WI38 (cell line): ENCODE measurements at regions not wholly inside any gene's neighbourhood (a gene's known extent, or its start where the extent isn't known, plus 50 kb on each side); places are given as distances from the start of the nearest gene placed in this dataset.

ENCODE experiments used
- H3K4me3 ChIP-seq: 2 replicates; pipeline ENCODE4 v1.5.1; 2011; ENCODE audit warnings: low read depth, mild to moderate bottlenecking, control low read depth, low read length
- TF ChIP-seq, protein P1 (sequence below): IDR thresholded peaks from 2 replicates; pipeline ENCODE4 v1.5.1; 2012; ENCODE audit warnings: low read depth, mild to moderate bottlenecking, control low read depth, low read length

GRCh38 chr6:139712830-139713229 is 338.4 kb upstream of the CITED2 start:
- H3K4me3 ChIP-seq = no peak overlapping the region
- TF ChIP-seq, protein P1, sequence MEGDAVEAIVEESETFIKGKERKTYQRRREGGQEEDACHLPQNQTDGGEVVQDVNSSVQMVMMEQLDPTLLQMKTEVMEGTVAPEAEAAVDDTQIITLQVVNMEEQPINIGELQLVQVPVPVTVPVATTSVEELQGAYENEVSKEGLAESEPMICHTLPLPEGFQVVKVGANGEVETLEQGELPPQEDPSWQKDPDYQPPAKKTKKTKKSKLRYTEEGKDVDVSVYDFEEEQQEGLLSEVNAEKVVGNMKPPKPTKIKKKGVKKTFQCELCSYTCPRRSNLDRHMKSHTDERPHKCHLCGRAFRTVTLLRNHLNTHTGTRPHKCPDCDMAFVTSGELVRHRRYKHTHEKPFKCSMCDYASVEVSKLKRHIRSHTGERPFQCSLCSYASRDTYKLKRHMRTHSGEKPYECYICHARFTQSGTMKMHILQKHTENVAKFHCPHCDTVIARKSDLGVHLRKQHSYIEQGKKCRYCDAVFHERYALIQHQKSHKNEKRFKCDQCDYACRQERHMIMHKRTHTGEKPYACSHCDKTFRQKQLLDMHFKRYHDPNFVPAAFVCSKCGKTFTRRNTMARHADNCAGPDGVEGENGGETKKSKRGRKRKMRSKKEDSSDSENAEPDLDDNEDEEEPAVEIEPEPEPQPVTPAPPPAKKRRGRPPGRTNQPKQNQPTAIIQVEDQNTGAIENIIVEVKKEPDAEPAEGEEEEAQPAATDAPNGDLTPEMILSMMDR = no peak

- H3K4me3 ChIP-seq = no peak overlapping the region
- TF ChIP-seq, protein P1 = no peak
Observed at GRCh38 chr6:139711804-139712585, 337.5 kb upstream of the CITED2 start.

DNA sequence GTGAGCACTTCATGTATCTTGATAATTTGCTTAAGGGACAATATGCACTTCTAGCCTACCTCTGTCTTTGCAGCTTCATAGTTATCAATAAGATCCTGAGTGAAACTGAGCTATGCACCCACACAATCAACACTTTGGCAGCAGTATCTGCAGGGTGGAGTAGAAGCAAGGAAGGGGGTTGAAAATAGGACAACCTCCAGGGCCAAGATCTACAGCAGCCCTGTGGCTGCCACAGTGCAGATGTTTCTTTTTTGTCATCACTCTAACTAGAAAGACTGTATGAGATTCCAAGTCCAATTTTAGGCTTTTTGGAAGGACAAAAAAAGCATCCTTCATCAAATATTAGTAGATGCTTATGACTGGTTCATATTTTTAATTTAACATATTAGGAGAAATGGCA is 336.1 kb upstream of the CITED2 start:
- TF ChIP-seq, protein P1 = no peak
- H3K4me3 ChIP-seq = no peak overlapping the region

DNA sequence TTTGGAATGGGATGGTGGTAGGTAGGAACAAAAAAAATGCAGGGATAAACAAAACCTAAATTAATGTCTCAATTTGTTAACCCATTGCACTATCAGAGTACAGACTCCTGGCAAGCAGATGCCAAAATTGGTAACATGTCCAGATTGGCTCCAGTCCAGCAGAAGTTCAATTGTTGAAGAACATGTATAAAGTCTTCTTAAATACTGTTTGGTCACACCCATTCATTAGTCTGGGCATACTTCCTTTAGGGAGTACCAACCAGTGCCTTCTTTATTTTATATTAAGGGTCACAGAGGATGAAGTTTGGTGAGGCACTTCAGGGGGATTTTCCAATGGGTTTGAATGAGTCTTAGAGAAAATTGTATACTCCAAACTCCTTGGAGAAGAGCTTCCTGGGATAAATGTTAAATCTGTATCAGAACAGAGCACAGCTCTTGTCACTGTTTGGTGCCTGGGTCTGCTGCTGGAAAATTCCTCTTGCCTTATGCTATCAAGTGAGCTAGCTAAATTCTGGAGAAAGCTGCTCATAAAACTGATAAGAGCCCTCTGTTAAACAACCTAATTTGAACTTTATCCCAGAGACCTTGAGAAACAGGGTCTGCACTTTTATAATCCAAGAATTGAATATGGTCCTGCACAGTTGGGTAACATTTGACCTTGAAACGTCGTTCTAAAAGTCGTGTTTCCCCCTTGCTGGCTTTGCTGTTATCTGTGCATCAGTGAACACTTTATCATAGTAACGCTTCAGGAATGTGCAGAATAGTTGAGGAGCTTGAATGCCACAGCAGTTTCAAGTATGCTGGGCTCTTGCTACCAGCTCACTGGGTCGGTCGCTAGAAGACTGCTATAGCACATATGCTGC is 334.1 kb upstream of the CITED2 start:
- H3K4me3 ChIP-seq = no peak overlapping the region
- TF ChIP-seq, protein P1 = no peak

DNA sequence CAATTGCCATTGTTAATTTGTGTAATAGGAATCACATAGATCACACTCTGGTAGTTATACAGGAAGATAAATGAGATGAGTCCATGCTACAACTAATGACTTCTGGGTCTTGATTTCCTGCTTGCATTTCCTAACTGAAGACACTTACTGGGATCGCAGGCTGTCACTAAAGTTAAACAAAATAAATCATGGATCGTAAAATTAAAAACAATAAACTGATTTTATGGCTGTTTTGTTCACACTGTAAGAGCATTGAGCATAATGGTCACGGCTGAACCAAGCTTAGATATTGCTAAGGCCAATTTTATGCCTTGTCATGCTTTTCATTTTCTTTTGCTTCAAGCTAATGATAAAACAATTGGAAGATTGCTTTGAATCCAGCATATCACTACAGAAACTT is 332.5 kb upstream of the CITED2 start:
- H3K4me3 ChIP-seq = no peak overlapping the region
- TF ChIP-seq, protein P1 = no peak

- no peak overlapping the region for H3K4me3 ChIP-seq
- TF ChIP-seq, protein P1 = no peak
Observed at GRCh38 chr6:139705284-139705683, 330.8 kb upstream of the CITED2 start.

DNA sequence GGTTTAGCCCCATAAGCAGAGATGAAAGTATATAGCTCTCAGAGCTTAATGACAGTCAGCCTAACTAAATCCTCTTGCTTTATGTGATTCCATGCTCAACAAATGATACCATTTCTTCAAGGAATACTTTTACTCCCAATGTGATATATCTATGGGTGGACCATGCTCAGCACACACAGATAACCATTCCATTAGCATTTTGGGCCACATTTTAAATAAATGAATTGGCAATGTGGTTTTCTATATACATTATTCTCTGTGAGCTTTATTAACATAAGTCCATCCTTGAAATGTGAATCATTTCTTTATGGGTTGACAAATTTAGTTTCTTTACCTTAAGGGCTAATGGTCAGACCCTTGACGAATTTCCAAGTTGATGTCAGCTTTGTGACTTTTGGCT is 329.3 kb upstream of the CITED2 start:
- H3K4me3 ChIP-seq = no peak overlapping the region
- TF ChIP-seq, protein P1 = no peak
